Liver (tissue), 8 donors: ENCODE measurements at regions not wholly inside any gene's neighbourhood (a gene's known extent, or its start where the extent isn't known, plus 50 kb on each side); places are given as distances from the start of the nearest gene placed in this dataset.
A peak's percentile ranks its signal among the peaks of the same experiment; 100 is the strongest.

ENCODE experiments used
- DNase-seq: peaks from one replicate; pipeline ENCODE4 v3.0.0-alpha.2; 2017; ENCODE audit warnings: low spot score
- H3K27ac ChIP-seq, 2 donors: one replicate each; pipeline ENCODE4 v1.7.0; 2013; ENCODE audit warnings: inconsistent platforms in 2 of 2, low read length in 2 of 2, control low read depth in 1 of 2, low read depth in 1 of 2, mild to moderate bottlenecking in 1 of 2
- H3K27me3 ChIP-seq, 4 donors: one replicate each; pipeline versions ENCODE4 v1.6.1 to v1.7.0; 2013; ENCODE audit warnings: low read length in 3 of 4, inconsistent platforms in 1 of 4, mild to moderate bottlenecking in 1 of 4, moderate library complexity in 1 of 4; ENCODE audit not compliant: control insufficient read depth in 4 of 4, insufficient read depth in 4 of 4
- H3K36me3 ChIP-seq, 4 donors: one replicate each; pipeline versions ENCODE4 v1.6.1 to v1.7.0; 2013; ENCODE audit warnings: low read length in 3 of 4, mild to moderate bottlenecking in 3 of 4, low read depth in 1 of 4, moderate library complexity in 1 of 4; ENCODE audit not compliant: control insufficient read depth in 4 of 4, insufficient read depth in 3 of 4
- H3K4me1 ChIP-seq, 4 donors: one replicate each; pipeline versions ENCODE4 v1.6.1 to v1.7.0; 2013; ENCODE audit warnings: low read length in 3 of 4, mild to moderate bottlenecking in 3 of 4, moderate library complexity in 1 of 4; ENCODE audit not compliant: control insufficient read depth in 4 of 4, insufficient read depth in 4 of 4
- H3K4me3 ChIP-seq, 3 donors: one replicate each; pipeline versions ENCODE4 v1.6.1 to v1.7.0; 2013; ENCODE audit warnings: low read length in 3 of 3, control low read depth in 1 of 3, low read depth in 1 of 3, mild to moderate bottlenecking in 1 of 3
- H3K9ac ChIP-seq, 2 donors: one replicate each; pipeline ENCODE4 v1.7.0; 2013; ENCODE audit warnings: low read length in 2 of 2, mild to moderate bottlenecking in 2 of 2, moderate library complexity in 2 of 2, control low read depth in 1 of 2, low read depth in 1 of 2
- H3K9me3 ChIP-seq, 4 donors: one replicate each; pipeline versions ENCODE4 v1.6.1 to v1.7.0; 2013; ENCODE audit warnings: low read length in 3 of 4; ENCODE audit not compliant: control insufficient read depth in 4 of 4
- CTCF ChIP-seq: fragments of 150-350 bp; IDR thresholded peaks from 2 replicates; pipeline ENCODE4 v1.5.1; 2017; ENCODE audit warnings: improper control_type of control experiment, low read depth, low read length; ENCODE audit not compliant: missing input control
- EGR1 ChIP-seq, 2 donors: IDR thresholded peaks; 2 replicates each; pipeline ENCODE4 v1.6.1; 2016 to 2018; ENCODE audit warnings: antibody characterized with exemption in 2 of 2, low read depth in 2 of 2
- FOXA1 ChIP-seq: IDR thresholded peaks from 2 replicates; pipeline ENCODE4 v1.6.1; 2016; ENCODE audit warnings: antibody characterized with exemption
- FOXA2 ChIP-seq: IDR thresholded peaks from 2 replicates; pipeline ENCODE4 v1.6.1; 2016; ENCODE audit warnings: antibody characterized with exemption
- GABPA ChIP-seq, 2 donors: IDR thresholded peaks in 1 of 2; conservative IDR thresholded peaks in 1 of 2; 2 replicates each; pipeline ENCODE4 v1.6.1; 2016; ENCODE audit warnings: antibody characterized with exemption in 2 of 2, mild to moderate bottlenecking in 1 of 2, moderate library complexity in 1 of 2
- HNF4A ChIP-seq, 2 donors: conservative IDR thresholded peaks; 2 replicates each; pipeline ENCODE4 v1.6.1; 2016; ENCODE audit warnings: antibody characterized with exemption in 2 of 2, mild to moderate bottlenecking in 2 of 2
- HNF4G ChIP-seq: IDR thresholded peaks from 2 replicates; pipeline ENCODE4 v1.6.1; 2016; ENCODE audit warnings: antibody characterized with exemption
- JUND ChIP-seq, 2 donors: IDR thresholded peaks; 2 replicates each; pipeline ENCODE4 v1.6.1; 2016; ENCODE audit warnings: antibody characterized with exemption in 2 of 2
- NR2F2 ChIP-seq: IDR thresholded peaks from 2 replicates; pipeline ENCODE4 v1.6.1; 2016; ENCODE audit warnings: antibody characterized with exemption
- RAD21 ChIP-seq, 2 donors: IDR thresholded peaks; 2 replicates each; pipeline ENCODE4 v1.6.1; 2016; ENCODE audit warnings: antibody characterized with exemption in 2 of 2, mild to moderate bottlenecking in 2 of 2
- RXRA ChIP-seq, 2 donors: IDR thresholded peaks; 2 replicates each; pipeline ENCODE4 v1.6.1; 2017 to 2018; ENCODE audit warnings: antibody characterized with exemption in 2 of 2, mild to moderate bottlenecking in 1 of 2
- SP1 ChIP-seq: IDR thresholded peaks from 2 replicates; pipeline ENCODE4 v1.6.1; 2018; ENCODE audit warnings: antibody characterized with exemption, mild to moderate bottlenecking
- TAF1 ChIP-seq: conservative IDR thresholded peaks from 2 replicates; pipeline ENCODE4 v1.6.1; 2016; ENCODE audit warnings: antibody characterized with exemption, mild to moderate bottlenecking
- YY1 ChIP-seq: IDR thresholded peaks from 2 replicates; pipeline ENCODE4 v1.6.1; 2016; ENCODE audit warnings: antibody characterized with exemption, mild to moderate bottlenecking
- WGBS: extraction: QIAGEN DNeasy Blood & Tissue Kit; methylation state at CpG from one replicate; pipeline ENCODE4 v1.1.7; 2013; 5-methylcytosine and 5-hydroxymethylcytosine counted together
- TF ChIP-seq, protein P1 (sequence below): IDR thresholded peaks from 2 replicates; pipeline ENCODE4 v1.6.1; 2016; ENCODE audit warnings: antibody characterized with exemption
- TF ChIP-seq, protein P2 (sequence below): IDR thresholded peaks from 2 replicates; pipeline ENCODE4 v1.6.1; 2016; ENCODE audit warnings: antibody characterized with exemption
- TF ChIP-seq, protein P3 (sequence below): IDR thresholded peaks from 2 replicates; pipeline ENCODE4 v1.6.1; 2016; ENCODE audit warnings: antibody characterized with exemption
- TF ChIP-seq, protein P4 (sequence below): IDR thresholded peaks from 2 replicates; pipeline ENCODE4 v1.6.1; 2016; ENCODE audit warnings: antibody characterized with exemption, mild to moderate bottlenecking
- donor health status: healthy.
- donor health status: healthy.
- donor health status: healthy.
- donor health status: healthy.
- donor health status: healthy.

DNA sequence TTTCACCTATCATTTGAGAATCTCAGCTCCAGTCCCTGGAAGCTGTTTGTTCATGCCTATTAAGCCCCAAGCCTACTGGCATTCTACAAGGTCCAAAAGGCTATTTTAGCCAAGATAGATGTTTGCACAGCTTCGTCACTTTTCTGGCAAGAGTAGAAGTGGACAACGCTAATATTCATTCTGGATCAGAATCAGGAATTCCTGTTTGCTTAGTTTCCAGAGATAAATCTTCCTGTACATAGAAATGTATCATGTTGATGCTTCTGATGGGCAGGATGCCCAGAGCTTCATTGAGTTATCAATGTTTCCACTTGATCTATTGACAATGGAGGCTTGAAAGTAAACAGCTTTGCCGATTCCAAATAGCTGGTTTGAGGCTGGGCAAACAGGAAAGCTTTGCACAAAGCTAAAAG, 260.7 kb upstream of the CA10 start:
- Histone ChIP-seq H3K27me3 (peaks cover 0 to 11% (median 4%) of the 10 kb centered on the region in 4 donors), H3K27ac (no peak overlapping the region), H3K36me3 (no peaks in the 10 kb centered on the region), H3K9ac (no peak overlapping the region), H3K9me3 (no peaks in the 10 kb centered on the region), H3K4me3 (no peak overlapping the region), H3K4me1 (peaks cover 0 to 11% (median 7%) of the 10 kb centered on the region in 4 donors)
- TF ChIP-seq GABPA (IDR thresholded peaks at IDR 0.05 in 1 of 2, conservative IDR thresholded peaks at IDR 0.05 in 1 of 2) (peak in 1 of 2 donors; percentile 55), HNF4G (peak; percentile 29), TAF1 (no peak), FOXA2 (peak; percentile 100), RXRA (IDR thresholded peaks at IDR 0.05) (peak; percentile 44 to 83), NR2F2 (no peak), JUND (IDR thresholded peaks at IDR 0.05) (peak in 1 of 2 donors; percentile 87), CTCF (no peak), FOXA1 (peak; percentile 100), EGR1 (IDR thresholded peaks at IDR 0.05; ENCODE audit: low read depth in 2 of 2) (peak; percentile 66 to 97), HNF4A (conservative IDR thresholded peaks at IDR 0.05) (peak; percentile 85 to 90), YY1 (peak; percentile 93), SP1 (peak; percentile 82), RAD21 (IDR thresholded peaks at IDR 0.05) (peak; percentile 40 to 48)
- TF ChIP-seq, protein P1, sequence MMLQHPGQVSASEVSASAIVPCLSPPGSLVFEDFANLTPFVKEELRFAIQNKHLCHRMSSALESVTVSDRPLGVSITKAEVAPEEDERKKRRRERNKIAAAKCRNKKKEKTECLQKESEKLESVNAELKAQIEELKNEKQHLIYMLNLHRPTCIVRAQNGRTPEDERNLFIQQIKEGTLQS, result peak; percentile 34
- TF ChIP-seq, protein P2, sequence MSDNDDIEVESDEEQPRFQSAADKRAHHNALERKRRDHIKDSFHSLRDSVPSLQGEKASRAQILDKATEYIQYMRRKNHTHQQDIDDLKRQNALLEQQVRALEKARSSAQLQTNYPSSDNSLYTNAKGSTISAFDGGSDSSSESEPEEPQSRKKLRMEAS, result peak; percentile 87
- TF ChIP-seq, protein P3, sequence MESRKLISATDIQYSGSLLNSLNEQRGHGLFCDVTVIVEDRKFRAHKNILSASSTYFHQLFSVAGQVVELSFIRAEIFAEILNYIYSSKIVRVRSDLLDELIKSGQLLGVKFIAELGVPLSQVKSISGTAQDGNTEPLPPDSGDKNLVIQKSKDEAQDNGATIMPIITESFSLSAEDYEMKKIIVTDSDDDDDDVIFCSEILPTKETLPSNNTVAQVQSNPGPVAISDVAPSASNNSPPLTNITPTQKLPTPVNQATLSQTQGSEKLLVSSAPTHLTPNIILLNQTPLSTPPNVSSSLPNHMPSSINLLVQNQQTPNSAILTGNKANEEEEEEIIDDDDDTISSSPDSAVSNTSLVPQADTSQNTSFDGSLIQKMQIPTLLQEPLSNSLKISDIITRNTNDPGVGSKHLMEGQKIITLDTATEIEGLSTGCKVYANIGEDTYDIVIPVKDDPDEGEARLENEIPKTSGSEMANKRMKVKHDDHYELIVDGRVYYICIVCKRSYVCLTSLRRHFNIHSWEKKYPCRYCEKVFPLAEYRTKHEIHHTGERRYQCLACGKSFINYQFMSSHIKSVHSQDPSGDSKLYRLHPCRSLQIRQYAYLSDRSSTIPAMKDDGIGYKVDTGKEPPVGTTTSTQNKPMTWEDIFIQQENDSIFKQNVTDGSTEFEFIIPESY, result peak; percentile 86
- TF ChIP-seq, protein P4, sequence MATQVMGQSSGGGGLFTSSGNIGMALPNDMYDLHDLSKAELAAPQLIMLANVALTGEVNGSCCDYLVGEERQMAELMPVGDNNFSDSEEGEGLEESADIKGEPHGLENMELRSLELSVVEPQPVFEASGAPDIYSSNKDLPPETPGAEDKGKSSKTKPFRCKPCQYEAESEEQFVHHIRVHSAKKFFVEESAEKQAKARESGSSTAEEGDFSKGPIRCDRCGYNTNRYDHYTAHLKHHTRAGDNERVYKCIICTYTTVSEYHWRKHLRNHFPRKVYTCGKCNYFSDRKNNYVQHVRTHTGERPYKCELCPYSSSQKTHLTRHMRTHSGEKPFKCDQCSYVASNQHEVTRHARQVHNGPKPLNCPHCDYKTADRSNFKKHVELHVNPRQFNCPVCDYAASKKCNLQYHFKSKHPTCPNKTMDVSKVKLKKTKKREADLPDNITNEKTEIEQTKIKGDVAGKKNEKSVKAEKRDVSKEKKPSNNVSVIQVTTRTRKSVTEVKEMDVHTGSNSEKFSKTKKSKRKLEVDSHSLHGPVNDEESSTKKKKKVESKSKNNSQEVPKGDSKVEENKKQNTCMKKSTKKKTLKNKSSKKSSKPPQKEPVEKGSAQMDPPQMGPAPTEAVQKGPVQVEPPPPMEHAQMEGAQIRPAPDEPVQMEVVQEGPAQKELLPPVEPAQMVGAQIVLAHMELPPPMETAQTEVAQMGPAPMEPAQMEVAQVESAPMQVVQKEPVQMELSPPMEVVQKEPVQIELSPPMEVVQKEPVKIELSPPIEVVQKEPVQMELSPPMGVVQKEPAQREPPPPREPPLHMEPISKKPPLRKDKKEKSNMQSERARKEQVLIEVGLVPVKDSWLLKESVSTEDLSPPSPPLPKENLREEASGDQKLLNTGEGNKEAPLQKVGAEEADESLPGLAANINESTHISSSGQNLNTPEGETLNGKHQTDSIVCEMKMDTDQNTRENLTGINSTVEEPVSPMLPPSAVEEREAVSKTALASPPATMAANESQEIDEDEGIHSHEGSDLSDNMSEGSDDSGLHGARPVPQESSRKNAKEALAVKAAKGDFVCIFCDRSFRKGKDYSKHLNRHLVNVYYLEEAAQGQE, result peak; percentile 70
- 9% methylated on average over 3 of the region's 3 CpGs for WGBS
- DNase-seq, result no peak
